Suppressor macrophage treated with lipopolysaccharide for 1 hour (primary cell): ENCODE measurements at regions not wholly inside any gene's neighbourhood (a gene's known extent, or its start where the extent isn't known, plus 50 kb on each side); places are given as distances from the start of the nearest gene placed in this dataset.
A peak's percentile ranks its signal among the peaks of the same experiment; 100 is the strongest.

Experiments
- DNase-seq, 3 donors: peaks; one replicate each; pipeline ENCODE4 v3.0.0-alpha.2; 2020 to 2022

DNA sequence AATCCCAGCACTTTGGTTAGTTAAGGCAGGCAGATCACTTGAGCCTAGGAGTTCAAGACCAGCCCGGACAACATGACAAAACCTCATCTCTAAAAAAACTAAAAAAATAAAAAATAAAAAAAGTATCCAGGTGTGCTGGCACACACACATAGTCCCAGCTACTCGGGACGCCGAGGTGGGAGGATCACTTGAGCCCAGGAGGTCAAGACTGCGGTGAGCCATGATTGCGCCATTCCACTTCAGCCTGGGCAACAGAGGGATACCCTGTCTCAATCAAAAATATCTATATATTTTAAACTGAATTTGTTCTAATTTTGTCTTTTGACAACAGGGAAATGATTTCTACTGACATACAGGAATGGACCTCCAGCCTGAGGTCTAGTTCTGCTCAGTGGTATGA is 73.3 kb upstream of the MBOAT2 start:
- no peak for DNase-seq

- peak; percentile 13 to 40 (median 35) for DNase-seq
Observed at GRCh38 chr2:9076210-9076609, 72.7 kb upstream of the MBOAT2 start.

GRCh38 chr2:9074930-9075329 is 71.4 kb upstream of the MBOAT2 start:
- no peak for DNase-seq

DNA sequence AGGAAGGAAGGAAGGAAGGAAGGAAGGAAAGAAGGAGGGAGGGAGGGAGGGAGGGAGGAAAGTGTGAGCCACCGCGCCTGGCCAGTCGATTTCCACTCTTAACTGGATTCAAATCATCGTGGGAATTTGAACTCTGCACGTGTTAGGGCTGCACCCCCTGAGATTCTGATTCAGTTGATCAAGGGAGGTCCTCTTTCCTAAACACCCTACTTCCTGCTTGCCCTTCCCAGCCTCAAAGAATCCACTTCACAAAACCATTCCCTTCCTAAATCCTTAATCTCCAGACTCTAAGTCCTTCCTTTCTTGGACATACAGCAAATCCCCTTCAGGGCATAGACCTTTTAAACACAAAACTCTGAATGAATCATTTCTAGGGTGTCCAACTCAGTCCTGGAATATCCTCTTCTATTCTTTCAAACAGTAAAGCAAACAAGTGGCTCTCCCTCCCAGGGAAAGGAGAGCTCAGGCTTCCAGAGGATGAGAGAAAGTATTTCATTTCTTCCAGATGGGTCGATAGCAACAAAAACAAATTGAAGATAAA is 68.2 kb upstream of the MBOAT2 start:
- no peak for DNase-seq

DNA sequence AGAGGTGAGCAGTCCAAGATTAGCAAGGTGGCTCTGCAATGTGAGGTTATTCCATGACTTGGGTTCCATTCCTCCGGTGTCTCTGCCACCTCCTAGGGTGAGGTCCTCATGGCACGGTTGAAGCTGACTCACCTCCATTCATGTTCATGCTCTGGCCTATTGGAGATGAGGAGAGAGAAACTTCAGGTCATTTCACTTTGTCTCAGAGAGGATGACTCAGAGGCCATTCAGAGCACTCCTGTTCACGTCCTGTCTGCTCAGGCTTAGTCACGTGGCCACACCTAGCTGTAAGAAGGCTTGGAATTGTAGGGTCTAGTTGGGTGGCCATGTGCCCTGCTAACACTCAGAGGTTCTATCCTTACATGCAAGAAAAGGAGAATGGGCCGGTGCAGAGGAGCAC is 67.5 kb upstream of the MBOAT2 start:
- no peak for DNase-seq

DNA sequence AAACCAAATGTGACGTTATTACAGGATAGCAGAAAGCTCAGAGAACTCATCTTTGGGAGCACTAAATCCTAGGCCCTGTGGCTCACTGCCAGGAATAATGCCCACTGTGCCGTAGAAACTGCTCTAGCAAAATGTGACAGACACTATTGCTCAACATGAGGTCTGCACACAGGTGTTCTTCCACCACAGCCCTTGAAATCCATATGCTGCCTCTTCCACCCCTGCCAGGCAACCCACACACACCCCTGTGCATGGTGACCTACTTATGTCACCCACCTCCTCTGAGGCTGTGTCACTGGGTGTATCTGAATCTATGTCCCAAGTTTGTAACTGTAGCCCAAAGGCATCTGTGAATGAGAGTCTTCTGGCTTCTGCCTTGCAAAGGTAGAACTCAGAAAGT is 66.1 kb upstream of the MBOAT2 start:
- no peak for DNase-seq

GRCh38 chr2:9065901-9066300 is 62.4 kb upstream of the MBOAT2 start:
- no peak for DNase-seq

- DNase-seq, result no peak
Observed at GRCh38 chr2:9063023-9063606, 59.6 kb upstream of the MBOAT2 start.

DNA sequence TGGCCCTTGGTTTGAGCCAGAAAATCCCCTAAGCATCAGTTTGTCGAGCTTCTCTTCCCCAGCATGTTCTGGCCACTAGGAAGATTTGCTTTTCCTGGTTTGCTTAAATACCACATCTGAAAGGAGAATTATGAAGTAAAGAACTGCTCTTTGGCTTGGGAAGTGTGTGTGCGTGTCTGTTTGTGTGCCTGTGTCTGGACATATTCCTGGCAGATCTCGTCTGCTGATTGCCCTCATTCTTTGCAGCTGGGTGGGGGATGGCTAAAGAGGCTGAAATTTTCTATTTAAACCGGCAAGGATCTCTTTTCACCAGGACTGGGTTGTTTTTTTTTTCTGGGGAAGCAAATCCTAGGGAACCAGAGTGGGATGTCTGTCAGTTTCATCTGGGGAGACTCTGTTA is 57.3 kb upstream of the MBOAT2 start:
- DNase-seq, result no peak

DNA sequence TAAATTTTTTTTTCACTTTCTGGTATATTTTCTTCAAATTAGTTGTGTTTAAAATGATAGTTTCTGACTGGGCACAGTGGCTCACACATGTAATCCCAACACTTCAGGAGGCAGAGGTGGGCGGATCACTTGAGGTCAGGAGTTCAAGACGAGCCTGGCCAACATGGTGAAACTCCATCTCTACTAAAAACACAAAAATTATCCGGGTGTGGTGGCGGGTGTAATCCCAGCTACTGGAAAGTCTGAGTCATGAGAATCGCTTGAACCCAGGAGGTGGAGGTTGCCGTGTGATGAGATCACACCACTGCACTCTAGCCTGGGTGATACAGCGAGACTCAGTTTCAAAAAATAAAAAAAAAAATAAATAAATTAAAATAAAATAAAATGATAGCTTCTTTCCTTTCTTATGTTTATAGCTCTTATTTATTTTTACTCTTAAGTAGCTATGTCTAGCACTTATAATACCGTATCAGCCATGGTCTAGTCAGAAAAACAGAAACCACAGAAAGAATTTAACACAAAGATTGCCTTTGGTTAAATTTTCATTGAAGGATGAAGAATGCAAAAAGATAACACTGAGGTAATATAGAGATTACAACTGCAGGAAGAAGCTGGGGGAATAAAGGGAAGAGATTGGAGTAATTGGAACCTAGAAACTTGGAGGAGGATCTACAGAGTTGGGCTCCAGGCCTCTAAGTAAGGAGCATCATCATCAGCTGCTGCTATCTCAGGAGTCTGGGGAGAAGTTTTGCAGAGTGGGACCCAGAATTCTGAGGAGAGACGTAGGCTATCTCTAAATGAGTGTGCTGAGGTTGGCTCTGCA is 54.7 kb upstream of the MBOAT2 start:
- DNase-seq, result no peak

DNA sequence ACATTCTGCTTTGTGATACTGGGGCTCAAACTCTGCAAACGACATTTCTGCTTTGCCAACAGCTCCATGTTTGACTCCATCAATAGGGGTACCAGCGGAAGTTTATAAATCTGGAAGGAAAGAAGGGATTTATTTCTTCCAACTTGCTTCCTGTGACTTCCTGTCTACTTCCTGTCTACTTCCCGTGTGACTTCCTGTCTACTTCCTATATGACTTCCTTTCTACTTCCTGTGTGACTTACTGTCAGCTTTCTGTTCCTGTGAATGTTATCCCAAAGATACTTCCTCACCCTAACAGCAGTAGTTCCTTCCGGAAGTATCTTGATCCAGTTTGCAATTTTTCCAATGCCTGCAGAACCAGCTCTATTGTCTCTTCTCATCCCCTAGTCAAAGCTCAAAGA is 52.0 kb upstream of the MBOAT2 start:
- no peak for DNase-seq

- peak in 1 of 3 donors; percentile 9 for DNase-seq
Observed at GRCh38 chr2:9053534-9053931, 50.0 kb upstream of the MBOAT2 start.
